Type B pancreatic cell (in vitro differentiated cells): ENCODE measurements at regions not wholly inside any gene's neighbourhood (a gene's known extent, or its start where the extent isn't known, plus 50 kb on each side); places are given as distances from the start of the nearest gene placed in this dataset.

Source experiments
- DNase-seq: peaks from one replicate; pipeline ENCODE4 v3.0.0; 2021; ENCODE audit warnings: mixed read lengths; ENCODE audit not compliant: unreplicated experiment; ENCODE audit errors: extremely low spot score
- H3K27ac Mint-ChIP-seq: 2 replicates; pipeline ENCODE4 v1.8.0; 2021; ENCODE audit warnings: mild to moderate bottlenecking, mixed read lengths
- H3K27me3 Mint-ChIP-seq: 2 replicates; pipeline ENCODE4 v1.8.0; 2021; ENCODE audit warnings: mixed read lengths
- H3K36me3 Mint-ChIP-seq: 2 replicates; pipeline ENCODE4 v1.8.0; 2021; ENCODE audit warnings: mixed read lengths
- H3K4me1 Mint-ChIP-seq: one replicate; pipeline ENCODE4 v1.8.0; 2021; ENCODE audit warnings: mixed read lengths; ENCODE audit not compliant: unreplicated experiment
- H3K4me3 Mint-ChIP-seq: 2 replicates; pipeline ENCODE4 v1.8.0; 2021; ENCODE audit warnings: mild to moderate bottlenecking, mixed read lengths
- H3K9me3 Mint-ChIP-seq: 2 replicates; pipeline ENCODE4 v1.8.0; 2021; ENCODE audit warnings: mixed read lengths
- CTCF ChIP-seq: fragments of 200-600 bp; sonication (generic); conservative IDR thresholded peaks from 2 replicates; pipeline ENCODE4 v1.5.0; 2021; ENCODE audit warnings: antibody characterized with exemption, mild to moderate bottlenecking

DNA sequence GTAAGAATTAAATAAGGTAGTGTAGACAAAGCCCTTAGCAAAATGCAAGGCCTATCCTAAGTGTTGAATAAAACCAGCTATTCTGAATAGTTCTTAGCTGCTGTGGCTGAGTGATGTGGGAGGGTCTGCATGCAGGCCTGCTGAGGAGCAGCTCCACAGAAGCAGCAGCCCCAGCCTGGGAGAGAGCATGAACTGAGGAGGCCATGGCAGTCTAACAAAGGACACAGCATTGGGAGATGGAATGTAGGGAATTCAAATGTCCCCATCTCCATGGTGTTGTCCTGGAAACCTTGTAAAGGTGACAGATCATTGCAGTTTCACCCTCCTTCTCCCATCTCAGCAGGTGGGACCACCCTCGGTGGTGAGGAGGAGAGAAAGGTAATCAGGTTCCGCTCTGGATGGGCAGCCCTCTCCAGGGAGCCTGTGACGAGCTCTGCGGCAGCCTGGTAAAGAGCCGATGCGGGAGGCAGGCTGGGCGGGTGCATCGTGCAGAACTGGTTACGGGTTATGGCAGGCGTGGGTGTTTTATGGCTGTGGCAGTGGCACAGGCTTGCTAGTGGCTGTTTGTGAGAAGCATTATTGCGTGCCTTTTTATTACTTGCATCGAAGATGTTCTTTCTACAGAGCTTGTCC, 199.9 kb upstream of the GLRA1 start:
- no peak for DNase-seq
- H3K4me1 Mint-ChIP-seq, result no peaks in the 10 kb centered on the region

DNA sequence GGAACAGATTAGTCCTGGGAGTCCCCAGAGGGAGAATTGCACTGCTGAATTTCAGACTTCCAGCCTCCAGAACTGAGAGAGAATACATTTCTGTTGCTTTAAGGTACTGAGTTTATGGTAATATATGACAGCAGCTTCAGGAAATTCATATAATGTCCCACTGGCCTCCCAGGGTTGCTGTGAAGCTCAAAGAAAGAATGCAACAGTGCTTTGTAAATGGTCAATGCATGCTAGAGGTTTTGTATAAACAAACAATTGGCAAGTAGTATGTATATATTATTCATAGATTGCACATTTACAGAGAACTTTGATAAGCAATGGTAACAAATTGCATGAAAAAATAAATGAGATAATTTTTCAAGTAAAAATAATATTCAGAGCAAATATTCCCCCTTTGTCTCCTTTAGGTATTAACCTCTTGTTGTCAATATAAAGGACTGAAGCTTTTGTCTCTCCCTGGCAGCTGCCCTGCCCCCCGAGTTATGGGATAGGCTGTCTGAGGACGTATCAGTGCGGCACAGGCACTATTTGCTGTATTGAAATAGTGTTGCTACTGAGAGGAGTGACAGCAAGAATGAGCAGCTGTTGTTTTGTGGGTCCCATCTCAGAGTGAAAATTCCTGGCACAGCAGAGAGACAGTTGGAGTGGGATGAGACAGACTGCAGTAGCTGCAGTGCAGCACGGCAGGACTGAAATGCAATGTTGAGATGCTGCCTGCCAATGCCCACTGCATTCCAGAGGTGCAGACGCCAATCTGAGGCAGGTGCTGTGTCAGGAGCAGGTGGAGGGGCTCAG, 194.2 kb upstream of the GLRA1 start:
- no peak for DNase-seq
- no peaks in the 10 kb centered on the region for H3K27me3 Mint-ChIP-seq
- no peak for TF ChIP-seq CTCF
- peaks cover 5% of the 10 kb centered on the region for H3K9me3 Mint-ChIP-seq
- no peaks in the 10 kb centered on the region for H3K36me3 Mint-ChIP-seq
- H3K4me1 Mint-ChIP-seq, result no peaks in the 10 kb centered on the region
- no peak overlapping the region for H3K4me3 Mint-ChIP-seq
- no peak overlapping the region for H3K27ac Mint-ChIP-seq

More for the DNA sequence above, 199.9 kb upstream of the GLRA1 start:
- no peaks in the 10 kb centered on the region for H3K27me3 Mint-ChIP-seq
- H3K9me3 Mint-ChIP-seq, result no peaks in the 10 kb centered on the region
- no peaks in the 10 kb centered on the region for H3K36me3 Mint-ChIP-seq
- TF ChIP-seq CTCF, result no peak
- H3K27ac Mint-ChIP-seq, result no peak overlapping the region
- no peak overlapping the region for H3K4me3 Mint-ChIP-seq

DNA sequence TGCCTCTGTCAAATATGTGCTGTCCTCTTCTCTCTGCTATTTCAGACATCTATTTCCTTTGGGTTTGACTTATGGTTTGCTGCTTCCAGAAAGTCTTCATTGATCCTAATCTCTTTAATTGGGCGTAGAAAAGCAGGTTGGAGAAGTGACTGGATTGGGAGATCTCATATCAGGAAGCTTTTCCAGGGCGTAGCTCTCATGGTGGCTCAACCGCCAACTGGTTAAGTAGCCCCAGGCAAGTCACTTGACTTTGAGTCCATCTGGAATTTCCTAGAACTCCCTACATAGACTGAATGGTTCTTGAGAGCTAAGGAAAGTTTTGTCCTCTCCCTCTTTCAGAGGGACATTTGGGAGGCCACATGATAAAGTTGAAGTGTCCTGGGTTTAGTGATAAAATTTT, 192.3 kb upstream of the GLRA1 start:
- H3K9me3 Mint-ChIP-seq, result peaks cover 5% of the 10 kb centered on the region
- H3K27me3 Mint-ChIP-seq, result no peaks in the 10 kb centered on the region
- no peak overlapping the region for H3K4me3 Mint-ChIP-seq
- no peak for TF ChIP-seq CTCF
- no peaks in the 10 kb centered on the region for H3K4me1 Mint-ChIP-seq
- H3K36me3 Mint-ChIP-seq, result no peaks in the 10 kb centered on the region
- no peak for DNase-seq
- no peak overlapping the region for H3K27ac Mint-ChIP-seq

- TF ChIP-seq CTCF, result no peak
- DNase-seq, result no peak
- Mint-ChIP-seq H3K9me3 (peaks cover 5% of the 10 kb centered on the region), H3K27ac (no peak overlapping the region), H3K4me3 (no peak overlapping the region), H3K4me1 (no peaks in the 10 kb centered on the region), H3K27me3 (no peaks in the 10 kb centered on the region), H3K36me3 (no peaks in the 10 kb centered on the region)
Measured at GRCh38 chr5:152113401-152113800, 188.8 kb upstream of the GLRA1 start.

DNA sequence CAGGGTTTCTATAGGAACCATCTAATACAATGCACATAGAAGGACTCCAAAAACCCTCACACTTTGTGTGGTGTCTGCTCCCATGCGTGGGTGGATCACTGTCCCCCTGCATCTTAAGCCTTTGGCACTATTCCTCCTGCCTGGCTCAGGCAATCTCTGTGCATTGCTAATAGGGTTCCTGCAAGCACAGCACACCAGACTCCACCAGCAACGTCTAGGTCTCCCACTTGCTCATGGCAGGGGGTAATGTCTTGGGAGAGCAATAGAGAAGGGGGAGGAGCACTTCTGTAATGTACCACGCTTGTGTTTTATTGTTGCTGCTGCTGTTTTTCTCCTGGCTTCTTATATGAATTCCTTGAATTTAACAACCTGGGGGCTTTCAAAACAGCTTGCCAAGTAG, 182.6 kb upstream of the GLRA1 start:
- no peaks in the 10 kb centered on the region for H3K36me3 Mint-ChIP-seq
- TF ChIP-seq CTCF, result no peak

More for the DNA sequence above, 182.6 kb upstream of the GLRA1 start:
- no peaks in the 10 kb centered on the region for H3K9me3 Mint-ChIP-seq
- no peak overlapping the region for H3K4me3 Mint-ChIP-seq
- H3K27ac Mint-ChIP-seq, result no peak overlapping the region
- H3K4me1 Mint-ChIP-seq, result no peaks in the 10 kb centered on the region
- H3K27me3 Mint-ChIP-seq, result no peaks in the 10 kb centered on the region
- DNase-seq, result no peak
